ENCODE measurements at regions not wholly inside any gene's neighbourhood (a gene's known extent, or its start where the extent isn't known, plus 50 kb on each side); places are given as distances from the start of the nearest gene placed in this dataset.

DNA sequence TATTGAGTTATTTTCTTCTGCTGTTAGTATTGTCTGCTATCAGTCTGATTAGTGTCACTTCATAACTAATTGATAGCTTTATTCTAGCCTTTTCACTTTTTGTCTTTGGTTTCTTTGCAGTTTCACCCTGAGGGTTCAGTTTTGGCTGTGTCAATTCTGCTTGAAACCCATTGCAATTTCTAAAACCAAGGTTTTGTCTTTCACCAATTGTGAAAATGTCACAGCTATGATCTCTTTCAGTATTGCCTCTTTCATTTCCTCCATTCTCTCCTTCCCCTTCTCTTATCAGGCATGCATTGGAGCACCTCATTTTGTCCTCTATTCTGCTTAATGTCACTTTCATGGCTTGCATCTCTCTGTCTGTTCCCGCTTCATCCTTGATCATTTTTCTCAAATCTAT, 248.1 kb downstream of the YTHDC2 start:
- TF ChIP-seq CTCF (IDR thresholded peaks at IDR 0.05) (no peak), EZH2 (IDR thresholded peaks at IDR 0.05; ENCODE audit: borderline replicate concordance, insufficient read depth, low read depth, low read length, poor library complexity, severe bottlenecking) (no peak)

Data from B cell (primary cell).